HEK293T (cell line): ENCODE measurements at regions not wholly inside any gene's neighbourhood (a gene's known extent, or its start where the extent isn't known, plus 50 kb on each side); places are given as distances from the start of the nearest gene placed in this dataset.

Experiments used
- BHLHE40 ChIP-seq: fragments of 450-650 bp; IDR thresholded peaks from 2 replicates; pipeline ENCODE4 v1.6.1; 2016; ENCODE audit warnings: mild to moderate bottlenecking, moderate library complexity, borderline replicate concordance
- ELF4 ChIP-seq: fragments of 450-650 bp; IDR thresholded peaks from 2 replicates; pipeline ENCODE4 v1.6.1; 2017; ENCODE audit warnings: antibody characterized with exemption
- FOXA1 ChIP-seq: fragments of 450-650 bp; IDR thresholded peaks from 2 replicates; pipeline ENCODE4 v1.6.1; 2016; ENCODE audit warnings: mild to moderate bottlenecking
- FOXM1 ChIP-seq: fragments of 450-650 bp; IDR thresholded peaks from 2 replicates; pipeline ENCODE4 v1.6.1; 2017; ENCODE audit warnings: mild to moderate bottlenecking, borderline replicate concordance
- HDGF ChIP-seq: fragments of 450-650 bp; IDR thresholded peaks from 2 replicates; pipeline ENCODE4 v1.6.1; 2017; ENCODE audit warnings: antibody characterized with exemption, borderline replicate concordance
- SP1 ChIP-seq: fragments of 450-650 bp; IDR thresholded peaks from 2 replicates; pipeline ENCODE4 v1.6.1; 2017
- SUZ12 ChIP-seq: fragments of 450-650 bp; IDR thresholded peaks from 2 replicates; pipeline ENCODE4 v1.6.1; 2016; ENCODE audit warnings: mild to moderate bottlenecking
- TARDBP ChIP-seq: fragments of 450-650 bp; IDR thresholded peaks from 2 replicates; pipeline ENCODE4 v1.6.1; 2016

DNA sequence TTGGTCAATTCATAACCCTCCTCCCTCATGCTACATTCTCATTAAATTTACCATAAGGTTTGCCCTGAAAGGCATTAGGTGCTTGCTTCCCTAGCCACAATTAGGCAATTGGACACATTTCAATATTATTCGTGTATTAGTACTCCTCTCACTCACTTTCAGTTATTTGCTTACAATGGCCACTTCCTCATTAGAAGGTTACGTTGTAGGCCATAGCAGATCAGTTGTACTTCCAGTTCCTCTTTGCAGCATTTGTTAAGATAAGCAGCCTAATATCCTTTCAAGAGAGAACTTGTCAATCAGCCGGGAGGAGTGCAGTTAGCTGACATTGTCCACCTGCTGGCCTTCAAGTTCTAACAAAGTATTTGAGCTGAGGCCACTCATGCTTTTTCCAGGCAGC, 1017.2 kb downstream of the PCDH7 start:
- TF ChIP-seq FOXM1 (no peak), ELF4 (no peak), TARDBP (no peak), FOXA1 (no peak), HDGF (no peak), SP1 (no peak), BHLHE40 (no peak), SUZ12 (no peak)
